GM21619 (cell line): ENCODE measurements at regions not wholly inside any gene's neighbourhood (a gene's known extent, or its start where the extent isn't known, plus 50 kb on each side); places are given as distances from the start of the nearest gene placed in this dataset.

Experiments used
- ATAC-seq: cut with Tn5 transposase; IDR thresholded peaks from one replicate; pipeline ENCODE4 v1.9.1; 2021; ENCODE audit not compliant: unreplicated experiment

DNA sequence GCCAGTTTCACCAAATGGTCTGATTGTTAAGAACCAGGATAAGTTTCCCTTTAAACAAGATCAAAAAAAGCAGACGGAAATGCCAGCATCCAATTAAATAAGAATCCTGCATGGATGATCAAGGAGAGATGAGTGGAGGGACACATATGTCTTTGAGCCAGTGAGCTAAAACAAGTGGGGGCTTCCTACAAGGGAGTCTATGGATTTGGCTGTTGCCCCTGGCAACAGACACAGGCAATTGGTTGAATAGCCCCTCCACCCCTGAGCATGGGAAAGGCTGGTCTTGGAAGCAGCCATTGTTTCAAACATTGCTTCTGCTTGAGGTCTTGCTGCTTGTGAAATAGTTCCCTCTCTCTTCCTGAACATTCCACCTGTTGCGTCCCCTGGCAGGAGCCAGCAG is 374.7 kb upstream of the ERCC4 start:
- ATAC-seq, result no peak

DNA sequence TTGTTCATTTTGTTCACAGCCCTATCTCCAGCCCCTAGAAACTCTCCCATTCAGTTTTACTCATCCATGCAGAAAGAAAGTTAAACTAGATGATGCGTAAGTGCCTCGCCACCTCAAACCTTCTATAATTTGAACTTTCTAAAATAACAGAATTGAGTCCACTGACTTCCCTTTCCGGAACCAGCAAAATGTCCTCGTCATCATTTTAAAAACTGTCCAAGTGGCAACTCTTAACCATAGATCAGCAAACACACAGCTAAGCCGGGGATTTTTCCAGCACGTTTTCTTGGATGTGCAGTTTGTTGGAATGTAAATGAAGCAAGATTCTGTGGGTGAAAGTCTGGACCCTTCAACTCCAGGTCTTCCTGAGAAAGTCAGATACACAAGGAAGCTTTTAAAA is 369.7 kb upstream of the ERCC4 start:
- ATAC-seq, result no peak

- no peak for ATAC-seq
Observed at GRCh38 chr16:13552062-13552959, 367.6 kb upstream of the ERCC4 start.

- no peak for ATAC-seq
Observed at GRCh38 chr16:13552960-13553257, 367.0 kb upstream of the ERCC4 start.

DNA sequence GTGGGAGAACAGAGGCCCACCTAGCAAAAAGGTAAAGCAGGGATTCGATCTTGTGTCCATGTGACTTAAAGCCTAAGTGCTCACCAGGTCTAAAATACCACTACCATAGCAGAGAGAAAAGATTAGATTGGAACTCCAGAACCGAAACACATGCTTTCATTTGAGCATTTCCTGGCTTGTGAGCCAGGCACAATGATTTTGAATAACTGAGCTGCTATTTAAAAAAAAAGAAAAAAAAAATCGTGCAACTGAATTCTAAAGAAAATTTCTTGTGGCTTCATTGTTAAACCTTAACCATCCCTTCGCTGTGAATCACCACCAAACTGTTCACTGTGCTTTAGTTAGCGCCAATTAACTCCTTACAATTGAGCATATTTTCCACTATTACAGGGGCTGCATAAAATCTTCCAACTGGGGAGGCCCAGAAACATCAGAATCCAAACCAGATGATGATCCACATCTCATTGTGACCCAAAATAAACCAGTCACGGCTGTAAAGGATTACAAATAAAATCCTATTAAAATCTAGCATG is 366.4 kb upstream of the ERCC4 start:
- no peak for ATAC-seq

GRCh38 chr16:13554005-13554404 is 365.9 kb upstream of the ERCC4 start:
- no peak for ATAC-seq

DNA sequence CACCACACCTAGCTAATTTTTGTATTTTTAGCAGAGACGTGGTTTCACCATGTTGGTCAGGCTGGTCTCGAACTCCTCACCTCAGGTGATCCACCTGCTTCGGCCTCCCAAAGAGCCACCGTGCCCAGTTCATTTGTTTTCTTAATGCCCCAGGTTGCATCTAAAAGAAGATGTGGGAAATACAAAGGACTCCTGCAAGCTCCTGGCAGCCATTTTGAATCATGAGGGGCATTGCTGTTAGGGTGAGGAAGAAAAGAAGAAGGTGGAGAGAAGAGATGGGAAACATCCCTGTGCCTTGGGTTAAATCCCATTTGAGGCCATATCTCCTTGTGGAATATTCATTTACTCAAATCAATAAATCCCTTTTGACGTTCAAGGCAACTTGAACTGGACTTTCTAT is 365.3 kb upstream of the ERCC4 start:
- no peak for ATAC-seq

DNA sequence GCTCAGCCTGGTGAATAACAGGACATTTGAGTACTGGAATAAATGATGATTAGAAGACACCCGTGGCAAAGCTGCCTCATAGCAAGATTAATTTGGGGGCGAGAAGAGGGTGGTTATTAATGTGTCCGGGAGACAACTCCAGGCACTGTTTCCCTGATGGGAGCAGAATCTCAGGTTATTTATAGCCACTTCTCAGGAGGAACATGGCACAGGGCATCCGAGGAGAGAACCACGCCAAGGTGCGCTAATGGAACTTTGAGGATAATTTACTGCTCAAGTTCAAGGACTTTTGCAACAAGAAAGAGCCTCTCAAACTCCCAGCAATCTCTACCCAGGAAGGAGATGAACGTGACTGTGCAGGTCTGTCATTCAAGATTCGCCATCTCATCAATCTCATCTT is 362.5 kb upstream of the ERCC4 start:
- no peak for ATAC-seq

DNA sequence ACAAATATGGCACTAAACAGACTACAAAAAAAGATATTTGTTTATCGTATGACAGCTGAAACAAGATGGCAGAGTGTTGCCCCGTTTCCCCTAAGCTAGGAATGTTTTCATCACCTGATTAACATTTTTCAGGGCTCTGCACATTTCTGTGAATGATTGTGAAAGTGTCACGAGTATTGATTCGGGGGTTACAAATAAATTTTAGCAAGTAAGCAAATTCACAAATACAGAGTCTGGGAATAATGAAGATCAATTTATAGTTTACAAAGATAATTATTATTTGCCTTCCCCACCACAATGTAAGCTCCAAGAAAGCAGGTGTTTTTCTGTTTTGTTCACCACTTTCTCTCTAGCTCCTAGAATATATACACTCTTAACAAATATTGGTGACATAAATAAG is 361.2 kb upstream of the ERCC4 start:
- no peak for ATAC-seq

DNA sequence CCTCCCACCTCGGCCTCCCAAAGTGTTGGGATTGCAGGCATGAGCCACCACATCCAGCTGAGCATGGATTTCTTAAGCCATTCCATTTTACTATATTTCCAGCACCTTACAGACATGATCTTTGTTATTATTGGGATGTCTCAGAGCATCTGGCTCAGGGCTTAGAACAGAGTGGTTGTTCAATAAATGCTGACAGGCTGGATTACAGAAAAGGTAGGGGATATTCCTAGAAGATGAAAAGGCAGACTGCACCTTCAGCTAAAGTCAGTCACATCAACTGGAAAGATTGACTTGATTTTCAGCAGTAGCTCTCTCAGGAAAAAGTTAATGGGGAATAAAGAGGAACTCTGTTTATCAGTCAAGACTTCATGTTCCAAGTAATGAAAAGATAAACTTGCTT is 360.3 kb upstream of the ERCC4 start:
- ATAC-seq, result no peak

GRCh38 chr16:13560151-13560550 is 359.8 kb upstream of the ERCC4 start:
- ATAC-seq, result no peak

DNA sequence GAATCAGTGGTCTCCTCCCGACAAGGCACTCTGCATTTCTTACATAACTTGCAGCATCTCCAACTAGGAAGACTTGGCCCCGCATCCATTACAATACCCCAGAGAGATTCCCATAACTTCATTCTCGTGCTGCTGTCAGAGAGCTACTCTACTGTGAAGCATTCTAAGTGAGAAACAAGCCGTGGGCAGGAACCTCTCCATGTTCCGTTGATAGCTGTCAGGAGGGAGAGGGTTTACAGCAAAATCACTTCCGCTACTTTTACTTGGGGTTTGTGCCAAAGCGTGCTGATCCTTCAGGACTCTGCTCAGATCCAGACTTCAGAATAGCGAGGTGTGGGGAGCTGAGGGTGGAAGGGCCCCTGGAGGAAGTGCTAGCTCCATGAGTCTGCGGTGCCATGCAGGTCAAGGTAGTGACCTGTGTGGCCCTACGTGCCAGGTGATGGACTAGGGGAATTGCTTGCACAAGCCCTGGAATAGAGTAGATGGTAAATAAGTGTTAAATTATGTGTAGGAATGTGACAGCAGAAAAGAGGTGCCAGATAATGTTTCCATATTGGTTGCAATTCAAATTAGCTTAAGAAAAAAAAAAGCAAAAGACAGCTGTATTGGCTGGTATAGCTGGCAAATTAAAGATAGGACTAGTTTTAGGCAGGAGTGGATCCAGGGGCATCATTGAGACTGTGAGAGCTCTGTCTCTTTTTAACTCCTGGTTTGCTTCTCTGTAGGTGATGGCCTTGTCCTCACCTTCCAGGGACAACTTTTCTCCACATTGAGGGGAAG is 358.5 kb upstream of the ERCC4 start:
- no peak for ATAC-seq

DNA sequence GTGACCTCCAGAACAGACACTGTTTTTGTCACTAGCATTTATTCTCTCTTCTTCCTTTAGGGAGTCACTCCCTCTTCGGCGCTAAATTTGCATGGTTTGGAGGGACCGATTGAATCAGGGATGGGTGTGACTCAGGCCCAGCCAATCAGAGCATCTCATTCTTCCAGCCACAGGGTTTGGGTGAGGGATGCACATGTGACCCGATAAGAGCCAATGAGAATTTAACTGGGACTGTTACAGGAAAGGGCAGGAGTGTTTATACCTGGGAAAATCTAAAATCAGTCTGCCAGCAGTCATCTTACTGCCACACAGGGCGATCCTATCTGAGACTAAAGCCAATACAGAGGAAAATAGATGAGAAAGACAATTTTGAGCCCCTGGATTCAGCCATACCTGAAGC is 351.2 kb upstream of the ERCC4 start:
- ATAC-seq, result no peak

DNA sequence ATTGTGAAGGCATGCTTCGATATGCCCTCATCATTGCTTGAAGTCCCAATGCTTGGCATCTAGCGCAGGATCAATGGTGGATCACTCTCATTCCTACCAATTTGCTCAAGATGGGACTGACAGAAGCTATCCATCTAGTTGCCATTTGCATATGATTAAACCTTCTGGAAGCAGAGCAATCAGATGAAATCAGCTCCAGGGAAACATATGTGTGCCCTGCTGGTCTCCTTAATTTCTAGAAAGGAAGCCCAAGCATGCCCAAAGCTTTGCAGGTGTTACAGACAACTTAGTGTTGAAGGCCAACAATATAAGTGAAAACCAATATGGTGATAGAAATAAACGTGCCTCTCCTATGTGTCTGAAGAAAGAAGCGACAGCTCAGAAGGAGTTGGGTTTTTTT is 350.0 kb upstream of the ERCC4 start:
- no peak for ATAC-seq

- no peak for ATAC-seq
Observed at GRCh38 chr16:13571036-13571435, 348.9 kb upstream of the ERCC4 start.

- no peak for ATAC-seq
Observed at GRCh38 chr16:13573903-13574302, 346.1 kb upstream of the ERCC4 start.

GRCh38 chr16:13586051-13586450 is 333.9 kb upstream of the ERCC4 start:
- no peak for ATAC-seq

- ATAC-seq, result no peak
Observed at GRCh38 chr16:13587181-13587580, 332.8 kb upstream of the ERCC4 start.

- no peak for ATAC-seq
Observed at GRCh38 chr16:13594823-13595222, 325.1 kb upstream of the ERCC4 start.

GRCh38 chr16:13606804-13607203 is 313.1 kb upstream of the ERCC4 start:
- ATAC-seq, result no peak

- ATAC-seq, result no peak
Observed at GRCh38 chr16:13607289-13607688, 312.7 kb upstream of the ERCC4 start.

- ATAC-seq, result no peak
Observed at GRCh38 chr16:13611596-13611995, 308.4 kb upstream of the ERCC4 start.
